ENCODE measurements at regions not wholly inside any gene's neighbourhood (a gene's known extent, or its start where the extent isn't known, plus 50 kb on each side); places are given as distances from the start of the nearest gene placed in this dataset.
"Not testable (repeated sequence)": the region's sequence is repeated elsewhere in the genome, so short reads cannot be mapped to it uniquely, and the experiment has no call there.

DNA sequence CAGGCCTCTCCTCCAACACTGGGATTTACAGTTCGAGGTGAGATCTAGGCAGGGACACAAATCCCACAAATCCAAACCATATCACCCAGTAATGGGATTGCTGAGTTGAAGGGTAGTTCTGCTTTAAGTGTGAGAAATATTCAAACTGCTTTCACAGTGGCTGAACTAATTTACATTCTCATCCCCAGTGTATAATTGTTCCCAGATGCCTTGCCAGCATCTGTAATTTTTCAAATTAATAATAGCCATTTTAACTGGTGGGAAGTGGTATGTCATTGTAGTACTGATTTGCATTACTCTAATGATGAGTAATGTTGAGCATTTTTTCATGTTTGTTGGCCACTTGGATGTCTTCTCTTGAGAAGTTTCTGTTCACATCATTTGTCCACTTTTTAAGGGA lies 592.8 kb upstream of the GRM3 start:
- Histone ChIP-seq H3K4me3 (ENCODE audit: low read length) (no peak overlapping the region), H3K18ac (ENCODE audit: low read length) (no peak overlapping the region), H3K4me2 (ENCODE audit: low read length) (no peak overlapping the region), H3K4ac (ENCODE audit: low read depth, low read length) (no peak overlapping the region), H3K79me1 (ENCODE audit: low read length) (no peaks in the 10 kb centered on the region), H3K23ac (ENCODE audit: low read length) (no peak overlapping the region), H4K8ac (ENCODE audit: low read depth, low read length) (no peak overlapping the region), H3K9ac (ENCODE audit: low read length) (no peak overlapping the region), H2BK120ac (ENCODE audit: low read depth, low read length) (no peak overlapping the region), H3K27ac (ENCODE audit: low read depth, low read length) (no peak overlapping the region), H2BK5ac (ENCODE audit: low read length) (no peak overlapping the region), H3K56ac (ENCODE audit: low read length) (no peak overlapping the region), H3K4me1 (ENCODE audit: control insufficient read depth, low read depth, low read length) (no peaks in the 10 kb centered on the region), H4K5ac (ENCODE audit: low read length) (no peak overlapping the region), H2BK15ac (replicated peaks; ENCODE audit: low read depth) (no peak overlapping the region), H3K36me3 (ENCODE audit: control insufficient read depth, insufficient read depth, low read length) (no peaks in the 10 kb centered on the region), H2AK5ac (ENCODE audit: low read length) (no peak overlapping the region), H3K79me2 (ENCODE audit: control insufficient read depth, insufficient read depth, low read length) (no peaks in the 10 kb centered on the region), H3K27me3 (ENCODE audit: insufficient read depth, low read length, poor library complexity) (no peaks in the 10 kb centered on the region)
- DNase-seq = peak; percentile 1
- WGBS (ENCODE audit: extremely low coverage, insufficient coverage, low lambda C conversion rate) = no CpG with 5 or more reads among the region's 1 CpG

DNA sequence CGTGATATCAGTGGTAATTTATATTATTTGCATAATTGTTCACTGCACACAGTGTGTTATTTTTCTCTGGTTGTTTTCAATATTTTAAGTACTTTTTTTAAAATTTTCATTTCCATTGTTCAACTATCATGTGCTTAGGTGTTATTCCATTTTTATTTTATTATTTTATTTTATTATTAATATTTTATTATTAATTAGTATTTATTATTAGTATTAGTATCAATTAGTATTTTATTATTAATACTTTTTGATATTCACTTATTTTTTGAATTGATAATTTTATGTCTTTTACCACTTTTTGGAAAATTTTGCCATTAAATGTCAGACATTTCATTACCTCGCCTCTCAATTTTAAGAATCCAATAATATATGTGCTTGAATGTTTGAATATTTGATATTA lies 593.8 kb upstream of the GRM3 start:
- Histone ChIP-seq H2BK5ac (ENCODE audit: low read length) (no peak overlapping the region), H3K4ac (ENCODE audit: low read depth, low read length) (no peak overlapping the region), H3K18ac (ENCODE audit: low read length) (no peak overlapping the region), H4K8ac (ENCODE audit: low read depth, low read length) (no peak overlapping the region), H3K79me2 (ENCODE audit: control insufficient read depth, insufficient read depth, low read length) (no peaks in the 10 kb centered on the region), H3K4me2 (ENCODE audit: low read length) (no peak overlapping the region), H3K4me1 (ENCODE audit: control insufficient read depth, low read depth, low read length) (no peaks in the 10 kb centered on the region), H3K9ac (ENCODE audit: low read length) (no peak overlapping the region), H3K4me3 (ENCODE audit: low read length) (no peak overlapping the region), H3K27me3 (ENCODE audit: insufficient read depth, low read length, poor library complexity) (no peaks in the 10 kb centered on the region), H3K56ac (ENCODE audit: low read length) (no peak overlapping the region), H3K23ac (ENCODE audit: low read length) (no peak overlapping the region), H3K27ac (ENCODE audit: low read depth, low read length) (no peak overlapping the region), H2BK15ac (replicated peaks; ENCODE audit: low read depth) (no peak overlapping the region), H2BK120ac (ENCODE audit: low read depth, low read length) (no peak overlapping the region), H3K79me1 (ENCODE audit: low read length) (no peaks in the 10 kb centered on the region), H4K5ac (ENCODE audit: low read length) (no peak overlapping the region), H2AK5ac (ENCODE audit: low read length) (no peak overlapping the region), H3K36me3 (ENCODE audit: control insufficient read depth, insufficient read depth, low read length) (no peaks in the 10 kb centered on the region)
- no CpG with 5 or more reads among the region's 2 CpGs for WGBS (ENCODE audit: extremely low coverage, insufficient coverage, low lambda C conversion rate)
- DNase-seq = no peak

GRCh38 chr7:86045197-86045596 lies 598.5 kb upstream of the GRM3 start:
- no CpG with 5 or more reads among the region's 1 CpG for WGBS (ENCODE audit: extremely low coverage, insufficient coverage, low lambda C conversion rate)
- H3K79me1 ChIP-seq (ENCODE audit: low read length); H2BK120ac ChIP-seq (ENCODE audit: low read depth, low read length); H3K4me2 ChIP-seq (ENCODE audit: low read length); H3K23ac ChIP-seq (ENCODE audit: low read length); H3K27me3 ChIP-seq (ENCODE audit: insufficient read depth, low read length, poor library complexity); H2BK15ac ChIP-seq (replicated peaks; ENCODE audit: low read depth); H4K5ac ChIP-seq (ENCODE audit: low read length); H3K36me3 ChIP-seq (ENCODE audit: control insufficient read depth, insufficient read depth, low read length); H3K56ac ChIP-seq (ENCODE audit: low read length); H4K8ac ChIP-seq (ENCODE audit: low read depth, low read length); H3K4me3 ChIP-seq (ENCODE audit: low read length); H3K4ac ChIP-seq (ENCODE audit: low read depth, low read length); H3K18ac ChIP-seq (ENCODE audit: low read length); H3K27ac ChIP-seq (ENCODE audit: low read depth, low read length); DNase-seq; H3K9ac ChIP-seq (ENCODE audit: low read length); H2BK5ac ChIP-seq (ENCODE audit: low read length); H3K4me1 ChIP-seq (ENCODE audit: control insufficient read depth, low read depth, low read length); H3K79me2 ChIP-seq (ENCODE audit: control insufficient read depth, insufficient read depth, low read length); H2AK5ac ChIP-seq (ENCODE audit: low read length): not testable (repeated sequence)

GRCh38 chr7:86025807-86026206 lies 617.9 kb upstream of the GRM3 start:
- Histone ChIP-seq H3K27ac (ENCODE audit: low read depth, low read length) (no peak overlapping the region), H3K56ac (ENCODE audit: low read length) (no peak overlapping the region), H3K18ac (ENCODE audit: low read length) (no peak overlapping the region), H2AK5ac (ENCODE audit: low read length) (no peak overlapping the region), H3K79me2 (ENCODE audit: control insufficient read depth, insufficient read depth, low read length) (no peaks in the 10 kb centered on the region), H2BK120ac (ENCODE audit: low read depth, low read length) (no peak overlapping the region), H3K4me3 (ENCODE audit: low read length) (no peak overlapping the region), H3K9ac (ENCODE audit: low read length) (no peak overlapping the region), H3K27me3 (ENCODE audit: insufficient read depth, low read length, poor library complexity) (no peaks in the 10 kb centered on the region), H3K4me2 (ENCODE audit: low read length) (no peak overlapping the region), H3K23ac (ENCODE audit: low read length) (no peak overlapping the region), H4K8ac (ENCODE audit: low read depth, low read length) (no peak overlapping the region), H4K5ac (ENCODE audit: low read length) (no peak overlapping the region), H2BK5ac (ENCODE audit: low read length) (no peak overlapping the region), H3K4ac (ENCODE audit: low read depth, low read length) (no peak overlapping the region), H2BK15ac (replicated peaks; ENCODE audit: low read depth) (no peak overlapping the region), H3K79me1 (ENCODE audit: low read length) (no peaks in the 10 kb centered on the region), H3K4me1 (ENCODE audit: control insufficient read depth, low read depth, low read length) (no peaks in the 10 kb centered on the region), H3K36me3 (ENCODE audit: control insufficient read depth, insufficient read depth, low read length) (no peaks in the 10 kb centered on the region)
- peak; percentile 10 for DNase-seq

- Histone ChIP-seq H3K9ac (ENCODE audit: low read length) (no peak overlapping the region), H2BK15ac (replicated peaks; ENCODE audit: low read depth) (no peak overlapping the region), H3K4me3 (ENCODE audit: low read length) (no peak overlapping the region), H2BK120ac (ENCODE audit: low read depth, low read length) (no peak overlapping the region), H4K8ac (ENCODE audit: low read depth, low read length) (no peak overlapping the region), H3K18ac (ENCODE audit: low read length) (no peak overlapping the region), H3K56ac (ENCODE audit: low read length) (no peak overlapping the region), H3K4me1 (ENCODE audit: control insufficient read depth, low read depth, low read length) (no peaks in the 10 kb centered on the region), H3K4me2 (ENCODE audit: low read length) (no peak overlapping the region), H3K27me3 (ENCODE audit: insufficient read depth, low read length, poor library complexity) (no peaks in the 10 kb centered on the region), H3K36me3 (ENCODE audit: control insufficient read depth, insufficient read depth, low read length) (no peaks in the 10 kb centered on the region), H3K79me2 (ENCODE audit: control insufficient read depth, insufficient read depth, low read length) (no peaks in the 10 kb centered on the region), H2AK5ac (ENCODE audit: low read length) (no peak overlapping the region), H3K4ac (ENCODE audit: low read depth, low read length) (no peak overlapping the region), H2BK5ac (ENCODE audit: low read length) (no peak overlapping the region), H3K27ac (ENCODE audit: low read depth, low read length) (no peak overlapping the region), H3K79me1 (ENCODE audit: low read length) (no peaks in the 10 kb centered on the region), H3K23ac (ENCODE audit: low read length) (no peak overlapping the region), H4K5ac (ENCODE audit: low read length) (no peak overlapping the region)
- no peak for DNase-seq
Measured at GRCh38 chr7:86013662-86014061, 630.0 kb upstream of the GRM3 start.

GRCh38 chr7:86012971-86013370 lies 630.7 kb upstream of the GRM3 start:
- no peaks in the 10 kb centered on the region for H3K36me3 ChIP-seq (ENCODE audit: control insufficient read depth, insufficient read depth, low read length)
- no peak overlapping the region for H2BK120ac ChIP-seq (ENCODE audit: low read depth, low read length)
- H2BK15ac ChIP-seq (replicated peaks; ENCODE audit: low read depth) = no peak overlapping the region
- H3K4me1 ChIP-seq (ENCODE audit: control insufficient read depth, low read depth, low read length) = no peaks in the 10 kb centered on the region
- no peak overlapping the region for H3K18ac ChIP-seq (ENCODE audit: low read length)
- H3K79me2 ChIP-seq (ENCODE audit: control insufficient read depth, insufficient read depth, low read length) = no peaks in the 10 kb centered on the region
- H3K9ac ChIP-seq (ENCODE audit: low read length) = no peak overlapping the region
- H3K4ac ChIP-seq (ENCODE audit: low read depth, low read length) = no peak overlapping the region
- H2BK5ac ChIP-seq (ENCODE audit: low read length) = no peak overlapping the region
- no peak overlapping the region for H4K5ac ChIP-seq (ENCODE audit: low read length)
- no peaks in the 10 kb centered on the region for H3K27me3 ChIP-seq (ENCODE audit: insufficient read depth, low read length, poor library complexity)
- H3K56ac ChIP-seq (ENCODE audit: low read length) = no peak overlapping the region
- H3K4me3 ChIP-seq (ENCODE audit: low read length) = no peak overlapping the region
- no peak for DNase-seq
- no peaks in the 10 kb centered on the region for H3K79me1 ChIP-seq (ENCODE audit: low read length)
- no peak overlapping the region for H3K4me2 ChIP-seq (ENCODE audit: low read length)
- no peak overlapping the region for H2AK5ac ChIP-seq (ENCODE audit: low read length)
- no peak overlapping the region for H4K8ac ChIP-seq (ENCODE audit: low read depth, low read length)
- no peak overlapping the region for H3K23ac ChIP-seq (ENCODE audit: low read length)
- H3K27ac ChIP-seq (ENCODE audit: low read depth, low read length) = no peak overlapping the region
